ENCODE measurements at regions not wholly inside any gene's neighbourhood (a gene's known extent, or its start where the extent isn't known, plus 50 kb on each side); places are given as distances from the start of the nearest gene placed in this dataset.

- peak; percentile 19 for DNase-seq (ENCODE audit: low read depth)
- TF ChIP-seq, protein P1, sequence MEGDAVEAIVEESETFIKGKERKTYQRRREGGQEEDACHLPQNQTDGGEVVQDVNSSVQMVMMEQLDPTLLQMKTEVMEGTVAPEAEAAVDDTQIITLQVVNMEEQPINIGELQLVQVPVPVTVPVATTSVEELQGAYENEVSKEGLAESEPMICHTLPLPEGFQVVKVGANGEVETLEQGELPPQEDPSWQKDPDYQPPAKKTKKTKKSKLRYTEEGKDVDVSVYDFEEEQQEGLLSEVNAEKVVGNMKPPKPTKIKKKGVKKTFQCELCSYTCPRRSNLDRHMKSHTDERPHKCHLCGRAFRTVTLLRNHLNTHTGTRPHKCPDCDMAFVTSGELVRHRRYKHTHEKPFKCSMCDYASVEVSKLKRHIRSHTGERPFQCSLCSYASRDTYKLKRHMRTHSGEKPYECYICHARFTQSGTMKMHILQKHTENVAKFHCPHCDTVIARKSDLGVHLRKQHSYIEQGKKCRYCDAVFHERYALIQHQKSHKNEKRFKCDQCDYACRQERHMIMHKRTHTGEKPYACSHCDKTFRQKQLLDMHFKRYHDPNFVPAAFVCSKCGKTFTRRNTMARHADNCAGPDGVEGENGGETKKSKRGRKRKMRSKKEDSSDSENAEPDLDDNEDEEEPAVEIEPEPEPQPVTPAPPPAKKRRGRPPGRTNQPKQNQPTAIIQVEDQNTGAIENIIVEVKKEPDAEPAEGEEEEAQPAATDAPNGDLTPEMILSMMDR (IDR thresholded peaks at IDR 0.05; ENCODE audit: insufficient read depth, low read depth, low read length, missing control alignments): no peak
- no peak overlapping the region for H3K4me3 ChIP-seq (ENCODE audit: low read length)
Observed at GRCh38 chr5:109584986-109585599, 104.6 kb upstream of the MAN2A1 start.

GRCh38 chr5:109580225-109580624, 109.5 kb upstream of the MAN2A1 start:
- TF ChIP-seq, protein P1 (IDR thresholded peaks at IDR 0.05; ENCODE audit: insufficient read depth, low read depth, low read length, missing control alignments): no peak
- H3K4me3 ChIP-seq (ENCODE audit: low read length): no peak overlapping the region
- DNase-seq (ENCODE audit: low read depth): no peak

- H3K4me3 ChIP-seq (ENCODE audit: low read length): no peak overlapping the region
- no peak for DNase-seq (ENCODE audit: low read depth)
- TF ChIP-seq, protein P1 (IDR thresholded peaks at IDR 0.05; ENCODE audit: insufficient read depth, low read depth, low read length, missing control alignments): no peak
Observed at GRCh38 chr5:109575506-109575905, 114.2 kb upstream of the MAN2A1 start.

DNA sequence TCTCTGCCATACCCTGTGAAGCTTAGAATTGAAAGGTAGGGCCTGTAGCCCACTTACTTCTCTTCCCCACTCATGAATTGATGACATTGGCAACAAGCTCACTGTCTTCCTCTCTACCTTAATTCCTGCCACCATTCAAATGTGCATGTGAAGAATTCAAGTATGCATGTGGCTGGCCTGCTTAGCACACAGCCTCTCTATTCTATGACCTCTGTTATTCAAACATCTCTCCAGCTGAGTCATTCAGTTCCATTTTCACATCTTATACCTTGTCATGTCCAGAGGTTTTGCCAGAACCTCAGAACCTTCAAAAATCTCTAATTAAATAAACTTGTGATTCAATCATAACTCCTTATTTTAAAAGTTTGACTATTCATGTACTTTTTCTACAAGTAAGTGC, 114.7 kb upstream of the MAN2A1 start:
- no peak overlapping the region for H3K4me3 ChIP-seq (ENCODE audit: low read length)
- no peak for DNase-seq (ENCODE audit: low read depth)
- TF ChIP-seq, protein P1 (IDR thresholded peaks at IDR 0.05; ENCODE audit: insufficient read depth, low read depth, low read length, missing control alignments): no peak

GRCh38 chr5:109573766-109574165, 116.0 kb upstream of the MAN2A1 start:
- TF ChIP-seq, protein P1 (IDR thresholded peaks at IDR 0.05; ENCODE audit: insufficient read depth, low read depth, low read length, missing control alignments): no peak
- H3K4me3 ChIP-seq (ENCODE audit: low read length): no peak overlapping the region
- DNase-seq (ENCODE audit: low read depth): no peak

DNA sequence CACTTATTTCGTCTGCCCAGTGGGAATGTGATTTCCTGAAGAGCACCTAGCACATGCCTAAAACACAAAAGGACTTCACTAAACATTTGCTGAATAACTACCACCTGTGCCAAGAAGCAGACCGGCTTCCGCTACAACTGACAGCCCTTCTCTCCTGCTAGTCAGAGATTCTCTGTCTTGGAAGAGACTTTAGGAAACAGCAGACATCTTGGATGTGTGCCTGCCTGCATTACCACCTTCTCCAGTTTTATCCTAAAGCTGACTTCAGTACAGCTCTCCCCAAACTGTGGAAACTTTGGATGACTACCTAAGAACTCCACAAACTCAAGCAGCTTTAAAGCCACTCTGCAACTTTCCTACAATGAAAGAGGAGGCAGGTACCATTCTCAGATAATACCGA, 116.5 kb upstream of the MAN2A1 start:
- no peak overlapping the region for H3K4me3 ChIP-seq (ENCODE audit: low read length)
- TF ChIP-seq, protein P1 (IDR thresholded peaks at IDR 0.05; ENCODE audit: insufficient read depth, low read depth, low read length, missing control alignments): no peak
- no peak for DNase-seq (ENCODE audit: low read depth)

DNA sequence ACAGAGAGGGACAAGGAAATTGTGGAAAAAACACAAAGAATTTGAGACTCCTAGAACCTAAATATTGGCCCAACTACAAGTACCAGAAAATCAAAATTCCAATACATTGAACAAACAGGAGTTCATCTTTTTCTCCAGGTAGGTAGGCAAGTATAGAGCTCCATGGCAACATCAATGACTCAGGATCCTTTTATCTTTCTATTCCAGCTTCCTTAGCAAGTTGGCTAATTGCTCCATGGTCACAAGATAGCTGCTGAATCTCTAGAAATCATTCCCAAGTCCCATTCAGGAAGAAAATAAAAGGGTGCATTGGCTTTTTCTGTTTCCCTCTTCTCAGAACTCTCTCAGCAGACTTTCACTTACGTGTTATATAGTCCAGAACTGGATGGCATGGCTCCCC, 117.9 kb upstream of the MAN2A1 start:
- DNase-seq (ENCODE audit: low read depth): peak; percentile 27
- H3K4me3 ChIP-seq (ENCODE audit: low read length): no peak overlapping the region
- TF ChIP-seq, protein P1 (IDR thresholded peaks at IDR 0.05; ENCODE audit: insufficient read depth, low read depth, low read length, missing control alignments): no peak

Data from epithelial cell of esophagus (primary cell).